Fibroblast of lung (primary cell): ENCODE measurements at regions not wholly inside any gene's neighbourhood (a gene's known extent, or its start where the extent isn't known, plus 50 kb on each side); places are given as distances from the start of the nearest gene placed in this dataset.

Experiments
- EZH2 ChIP-seq: IDR thresholded peaks from 2 replicates; pipeline ENCODE4 v1.5.1; 2012; ENCODE audit warnings: low read length, control low read depth, mild to moderate bottlenecking; ENCODE audit errors: missing control alignments
- TF ChIP-seq, protein P1 (sequence below), 2 donors: IDR thresholded peaks in 1 of 2; conservative IDR thresholded peaks in 1 of 2; 1 replicate in 1 of 2; 2 replicates in 1 of 2; pipeline ENCODE4 v1.5.1; 2011 to 2012; ENCODE audit warnings: low read length in 2 of 2, control low read depth in 1 of 2, inconsistent platforms in 1 of 2, low read depth in 1 of 2, mild to moderate bottlenecking in 1 of 2

DNA sequence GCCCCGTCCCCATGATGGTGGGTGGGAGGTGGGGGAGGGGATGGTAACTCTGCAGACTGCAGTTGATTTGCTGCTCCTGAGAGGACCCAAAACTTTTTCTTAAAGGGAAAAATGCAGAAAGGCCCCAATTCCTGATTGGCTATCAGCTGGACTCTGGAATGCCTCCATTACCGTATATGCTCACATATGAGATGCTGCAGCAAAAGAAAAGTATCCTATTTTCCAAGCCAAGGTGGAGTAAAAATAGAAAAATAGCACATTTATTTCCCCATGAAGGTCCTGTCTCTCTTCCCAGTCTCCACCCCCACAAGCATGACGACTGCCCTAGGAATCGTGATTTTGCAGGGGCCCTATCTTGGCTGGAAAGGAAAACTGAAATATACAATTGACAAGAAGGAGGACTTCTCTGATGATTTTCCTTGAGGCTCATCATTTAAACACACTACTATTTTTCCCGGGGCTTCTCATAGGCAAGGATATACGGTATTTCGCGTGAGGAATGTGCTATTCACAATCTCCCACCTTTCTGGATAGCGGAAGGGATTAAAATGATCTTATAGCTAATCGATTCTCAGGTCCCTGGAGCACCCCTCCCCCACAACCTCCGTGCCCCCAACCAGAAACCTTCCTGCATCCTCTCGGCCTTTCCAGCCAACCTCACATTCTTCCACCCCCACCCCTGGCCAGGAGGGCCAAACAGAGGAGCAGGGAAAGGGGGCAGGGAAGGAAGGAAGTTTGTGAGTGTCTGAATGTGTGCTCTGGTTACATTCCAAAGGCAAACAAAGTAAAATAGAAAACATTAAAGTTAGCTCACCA lies 138.9 kb upstream of the CCND2 start:
- TF ChIP-seq, protein P1, sequence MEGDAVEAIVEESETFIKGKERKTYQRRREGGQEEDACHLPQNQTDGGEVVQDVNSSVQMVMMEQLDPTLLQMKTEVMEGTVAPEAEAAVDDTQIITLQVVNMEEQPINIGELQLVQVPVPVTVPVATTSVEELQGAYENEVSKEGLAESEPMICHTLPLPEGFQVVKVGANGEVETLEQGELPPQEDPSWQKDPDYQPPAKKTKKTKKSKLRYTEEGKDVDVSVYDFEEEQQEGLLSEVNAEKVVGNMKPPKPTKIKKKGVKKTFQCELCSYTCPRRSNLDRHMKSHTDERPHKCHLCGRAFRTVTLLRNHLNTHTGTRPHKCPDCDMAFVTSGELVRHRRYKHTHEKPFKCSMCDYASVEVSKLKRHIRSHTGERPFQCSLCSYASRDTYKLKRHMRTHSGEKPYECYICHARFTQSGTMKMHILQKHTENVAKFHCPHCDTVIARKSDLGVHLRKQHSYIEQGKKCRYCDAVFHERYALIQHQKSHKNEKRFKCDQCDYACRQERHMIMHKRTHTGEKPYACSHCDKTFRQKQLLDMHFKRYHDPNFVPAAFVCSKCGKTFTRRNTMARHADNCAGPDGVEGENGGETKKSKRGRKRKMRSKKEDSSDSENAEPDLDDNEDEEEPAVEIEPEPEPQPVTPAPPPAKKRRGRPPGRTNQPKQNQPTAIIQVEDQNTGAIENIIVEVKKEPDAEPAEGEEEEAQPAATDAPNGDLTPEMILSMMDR (conservative IDR thresholded peaks at IDR 0.05 in 1 of 2, IDR thresholded peaks at IDR 0.05 in 1 of 2; ENCODE audit: low read depth in 1 of 2, low read length in 2 of 2), result no peak
- no peak for TF ChIP-seq EZH2
